Activated CD8-positive, alpha-beta memory T cell treated with anti-CD3 and anti-CD28 coated beads for 4 hours (primary cell): ENCODE measurements at regions not wholly inside any gene's neighbourhood (a gene's known extent, or its start where the extent isn't known, plus 50 kb on each side); places are given as distances from the start of the nearest gene placed in this dataset.
"Not testable (repeated sequence)": the region's sequence is repeated elsewhere in the genome, so short reads cannot be mapped to it uniquely, and the experiment has no call there.

ENCODE experiments used
- DNase-seq, 2 donors: peaks; one replicate each; pipeline ENCODE4 v3.0.0-alpha.2; 2020; ENCODE audit warnings: low read depth in 2 of 2

GRCh38 chr1:845641-846040, 78.1 kb upstream of the SAMD11 start:
- DNase-seq, result not testable (repeated sequence)

- not testable (repeated sequence) for DNase-seq
Measured at GRCh38 chr1:849873-850272, 73.8 kb upstream of the SAMD11 start.

GRCh38 chr1:850318-850717, 73.4 kb upstream of the SAMD11 start:
- DNase-seq, result not testable (repeated sequence)

- not testable (repeated sequence) for DNase-seq
Measured at GRCh38 chr1:851398-851797, 72.3 kb upstream of the SAMD11 start.

GRCh38 chr1:851841-852240, 71.9 kb upstream of the SAMD11 start:
- DNase-seq, result not testable (repeated sequence)

- not testable (repeated sequence) for DNase-seq
Measured at GRCh38 chr1:855202-855981, 68.3 kb upstream of the SAMD11 start.

- DNase-seq, result not testable (repeated sequence)
Measured at GRCh38 chr1:856541-857057, 67.1 kb upstream of the SAMD11 start.

GRCh38 chr1:857926-858648, 65.6 kb upstream of the SAMD11 start:
- not testable (repeated sequence) for DNase-seq

GRCh38 chr1:858649-859041, 65.1 kb upstream of the SAMD11 start:
- DNase-seq, result not testable (repeated sequence)

GRCh38 chr1:860941-861340, 62.8 kb upstream of the SAMD11 start:
- not testable (repeated sequence) for DNase-seq

- DNase-seq, result no peak
Measured at GRCh38 chr1:861714-862113, 62.0 kb upstream of the SAMD11 start.

GRCh38 chr1:862601-863000, 61.1 kb upstream of the SAMD11 start:
- DNase-seq, result not testable (repeated sequence)

GRCh38 chr1:865633-866032, 58.1 kb upstream of the SAMD11 start:
- DNase-seq, result not testable (repeated sequence)

GRCh38 chr1:866095-866494, 57.6 kb upstream of the SAMD11 start:
- no peak for DNase-seq

- DNase-seq, result not testable (repeated sequence)
Measured at GRCh38 chr1:866631-867299, 57.0 kb upstream of the SAMD11 start.

GRCh38 chr1:867550-867949, 56.2 kb upstream of the SAMD11 start:
- DNase-seq, result not testable (repeated sequence)

GRCh38 chr1:869499-870244, 54.1 kb upstream of the SAMD11 start:
- DNase-seq, result peak; percentile 68 to 77
